ENCODE measurements at regions not wholly inside any gene's neighbourhood (a gene's known extent, or its start where the extent isn't known, plus 50 kb on each side); places are given as distances from the start of the nearest gene placed in this dataset.

DNA sequence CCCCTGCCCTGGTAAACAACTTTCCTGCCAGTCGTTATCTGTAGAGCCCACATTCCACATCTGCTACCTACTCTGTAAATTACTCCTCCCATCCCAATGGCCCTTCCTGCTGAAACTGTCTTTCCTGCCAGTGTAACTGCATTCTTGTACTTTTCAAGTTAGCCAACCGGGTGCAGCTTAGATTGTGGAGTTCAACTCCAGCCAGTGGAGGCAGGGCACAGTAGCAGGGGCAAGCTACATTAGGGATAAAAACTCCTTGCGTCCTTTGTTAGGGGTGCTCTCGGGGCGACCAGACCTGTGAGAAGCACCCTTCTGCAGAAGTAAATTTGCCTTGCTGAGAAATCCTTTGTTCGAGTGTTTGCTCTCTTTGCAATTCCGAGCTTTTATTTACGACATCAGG is 639.0 kb upstream of the TYRP1 start:
- TF ChIP-seq, protein P1, sequence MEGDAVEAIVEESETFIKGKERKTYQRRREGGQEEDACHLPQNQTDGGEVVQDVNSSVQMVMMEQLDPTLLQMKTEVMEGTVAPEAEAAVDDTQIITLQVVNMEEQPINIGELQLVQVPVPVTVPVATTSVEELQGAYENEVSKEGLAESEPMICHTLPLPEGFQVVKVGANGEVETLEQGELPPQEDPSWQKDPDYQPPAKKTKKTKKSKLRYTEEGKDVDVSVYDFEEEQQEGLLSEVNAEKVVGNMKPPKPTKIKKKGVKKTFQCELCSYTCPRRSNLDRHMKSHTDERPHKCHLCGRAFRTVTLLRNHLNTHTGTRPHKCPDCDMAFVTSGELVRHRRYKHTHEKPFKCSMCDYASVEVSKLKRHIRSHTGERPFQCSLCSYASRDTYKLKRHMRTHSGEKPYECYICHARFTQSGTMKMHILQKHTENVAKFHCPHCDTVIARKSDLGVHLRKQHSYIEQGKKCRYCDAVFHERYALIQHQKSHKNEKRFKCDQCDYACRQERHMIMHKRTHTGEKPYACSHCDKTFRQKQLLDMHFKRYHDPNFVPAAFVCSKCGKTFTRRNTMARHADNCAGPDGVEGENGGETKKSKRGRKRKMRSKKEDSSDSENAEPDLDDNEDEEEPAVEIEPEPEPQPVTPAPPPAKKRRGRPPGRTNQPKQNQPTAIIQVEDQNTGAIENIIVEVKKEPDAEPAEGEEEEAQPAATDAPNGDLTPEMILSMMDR (IDR thresholded peaks at IDR 0.05; ENCODE audit: borderline replicate concordance, extremely low read depth, low read length, poor library complexity, severe bottlenecking): no peak
- no peak for TF ChIP-seq EZH2 (IDR thresholded peaks at IDR 0.05; ENCODE audit: borderline replicate concordance, low read depth, low read length, severe bottlenecking)
